Middle frontal gyrus (tissue), 1 donor: ENCODE measurements at regions not wholly inside any gene's neighbourhood (a gene's known extent, or its start where the extent isn't known, plus 50 kb on each side); places are given as distances from the start of the nearest gene placed in this dataset.

Experiments used
- DNase-seq: peaks from one replicate; pipeline ENCODE4 v3.0.0-alpha.2; 2015; ENCODE audit warnings: low spot score; ENCODE audit errors: extremely low spot score

- DNase-seq = no peak
These were observed 1304.9 kb upstream of the ADGRL2 start for GRCh38 chr1:80495806-80496205.

- no peak for DNase-seq
These were observed 1328.6 kb upstream of the ADGRL2 start for GRCh38 chr1:80472145-80472544.

- no peak for DNase-seq
These were observed 1332.4 kb upstream of the ADGRL2 start for GRCh38 chr1:80468356-80468755.

- no peak for DNase-seq
These were observed 1338.7 kb upstream of the ADGRL2 start for GRCh38 chr1:80462006-80462405.

- DNase-seq = no peak
These were observed 1343.3 kb upstream of the ADGRL2 start for GRCh38 chr1:80457409-80457808.

GRCh38 chr1:80453775-80454174, 1347.0 kb upstream of the ADGRL2 start:
- no peak for DNase-seq

GRCh38 chr1:80450711-80451110, 1350.0 kb upstream of the ADGRL2 start:
- no peak for DNase-seq

GRCh38 chr1:80448081-80448480, 1352.7 kb upstream of the ADGRL2 start:
- no peak for DNase-seq

GRCh38 chr1:80447526-80447925, 1353.2 kb upstream of the ADGRL2 start:
- no peak for DNase-seq

- DNase-seq = no peak
These were observed 1355.7 kb upstream of the ADGRL2 start for GRCh38 chr1:80445033-80445432.

GRCh38 chr1:80444171-80444570, 1356.6 kb upstream of the ADGRL2 start:
- no peak for DNase-seq

GRCh38 chr1:80441664-80442063, 1359.1 kb upstream of the ADGRL2 start:
- no peak for DNase-seq

- no peak for DNase-seq
These were observed 1363.9 kb upstream of the ADGRL2 start for GRCh38 chr1:80436851-80437250.

GRCh38 chr1:80427881-80428280, 1372.9 kb upstream of the ADGRL2 start:
- DNase-seq = no peak

GRCh38 chr1:80424249-80424648, 1376.5 kb upstream of the ADGRL2 start:
- DNase-seq = no peak

- DNase-seq = no peak
These were observed 1382.6 kb upstream of the ADGRL2 start for GRCh38 chr1:80418134-80418533.

GRCh38 chr1:80417671-80418070, 1383.1 kb upstream of the ADGRL2 start:
- DNase-seq = no peak

- DNase-seq = no peak
These were observed 1386.8 kb upstream of the ADGRL2 start for GRCh38 chr1:80413969-80414368.

- DNase-seq = no peak
These were observed 1390.5 kb upstream of the ADGRL2 start for GRCh38 chr1:80410233-80410632.

- DNase-seq = no peak
These were observed 1397.0 kb upstream of the ADGRL4 start for GRCh38 chr1:80403471-80403893.

- DNase-seq = no peak
These were observed 1396.1 kb upstream of the ADGRL4 start for GRCh38 chr1:80402625-80403024.

- no peak for DNase-seq
These were observed 1395.2 kb upstream of the ADGRL4 start for GRCh38 chr1:80401757-80402156.

- DNase-seq = no peak
These were observed 1386.0 kb upstream of the ADGRL4 start for GRCh38 chr1:80392529-80392928.

GRCh38 chr1:80385650-80386049, 1379.1 kb upstream of the ADGRL4 start:
- DNase-seq = no peak
